ENCODE measurements at regions not wholly inside any gene's neighbourhood (a gene's known extent, or its start where the extent isn't known, plus 50 kb on each side); places are given as distances from the start of the nearest gene placed in this dataset.

DNA sequence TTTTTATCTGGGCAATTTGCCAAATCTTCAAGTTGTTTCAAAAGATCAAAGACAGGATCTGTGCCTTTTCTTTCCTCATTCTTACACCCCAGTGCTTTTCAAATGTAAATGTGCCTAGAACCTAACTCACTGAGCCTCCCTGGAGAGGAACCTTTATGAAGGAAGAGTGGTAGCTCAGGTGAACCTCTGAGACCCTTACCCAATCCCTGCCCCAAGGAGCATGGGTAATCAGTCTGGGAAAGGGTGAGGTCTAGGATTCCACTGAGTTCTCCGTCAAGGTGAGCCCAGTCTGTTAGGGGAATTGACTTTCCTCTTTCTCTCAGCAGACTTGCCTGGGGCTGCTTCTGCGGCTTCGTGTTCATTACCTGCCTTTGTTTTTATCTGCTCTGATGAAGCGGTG lies 88.1 kb upstream of the MAP4K4 start:
- no peak overlapping the region for H2BK120ac ChIP-seq (ENCODE audit: low read depth, low read length)
- no peak overlapping the region for H3K4me3 ChIP-seq (ENCODE audit: insufficient read depth in 1 of 2, low read depth in 1 of 2, low read length in 2 of 2)
- no peak overlapping the region for H4K91ac ChIP-seq (ENCODE audit: low read length)
- H2AFZ ChIP-seq (ENCODE audit: low read depth, low read length) = no peak overlapping the region
- no peak overlapping the region for H3K4ac ChIP-seq (ENCODE audit: low read depth in 1 of 2, low read length in 2 of 2)
- no peak overlapping the region for H3K9ac ChIP-seq (ENCODE audit: low read length)
- H3K9me3 ChIP-seq (ENCODE audit: control insufficient read depth, low read length) = peaks cover 4% of the 10 kb centered on the region
- H2AK5ac ChIP-seq (ENCODE audit: low read length, severe bottlenecking) = no peak overlapping the region
- H2BK5ac ChIP-seq (ENCODE audit: low read depth, low read length, poor library complexity, severe bottlenecking) = no peak overlapping the region
- no peaks in the 10 kb centered on the region for H3K4me1 ChIP-seq (ENCODE audit: control insufficient read depth, insufficient read depth, low read depth, low read length)
- no peaks in the 10 kb centered on the region for H3K36me3 ChIP-seq (ENCODE audit: control insufficient read depth in 1 of 2, insufficient read depth in 2 of 2, low read depth in 1 of 2, low read length in 2 of 2)
- no peak for DNase-seq
- H3K18ac ChIP-seq (ENCODE audit: low read depth in 1 of 2, low read length in 2 of 2) = no peak overlapping the region
- H3K23ac ChIP-seq (ENCODE audit: low read length in 2 of 2) = no peak overlapping the region
- H3K79me1 ChIP-seq (replicated peaks; ENCODE audit: low read length, poor library complexity, severe bottlenecking) = no peaks in the 10 kb centered on the region
- peaks cover 0 to 4% of the 10 kb centered on the region in 2 experiments for H3K27me3 ChIP-seq (ENCODE audit: control insufficient read depth in 1 of 2, insufficient read depth in 1 of 2, low read length in 2 of 2)
- no peak overlapping the region for H4K8ac ChIP-seq (ENCODE audit: low read length)
- 72% methylated on average over 3 of the region's 4 CpGs for whole genome bisulfite sequencing
- H2BK12ac ChIP-seq (ENCODE audit: low read length in 2 of 2) = no peak overlapping the region
- no peak overlapping the region for H3K27ac ChIP-seq (ENCODE audit: low read length, poor library complexity, severe bottlenecking)
- H3K14ac ChIP-seq (ENCODE audit: low read length in 2 of 2) = no peak overlapping the region
- H2BK15ac ChIP-seq (ENCODE audit: low read depth, poor library complexity, severe bottlenecking) = no peak overlapping the region
- no peak overlapping the region for H3K4me2 ChIP-seq (ENCODE audit: low read length, poor library complexity, severe bottlenecking)

DNA sequence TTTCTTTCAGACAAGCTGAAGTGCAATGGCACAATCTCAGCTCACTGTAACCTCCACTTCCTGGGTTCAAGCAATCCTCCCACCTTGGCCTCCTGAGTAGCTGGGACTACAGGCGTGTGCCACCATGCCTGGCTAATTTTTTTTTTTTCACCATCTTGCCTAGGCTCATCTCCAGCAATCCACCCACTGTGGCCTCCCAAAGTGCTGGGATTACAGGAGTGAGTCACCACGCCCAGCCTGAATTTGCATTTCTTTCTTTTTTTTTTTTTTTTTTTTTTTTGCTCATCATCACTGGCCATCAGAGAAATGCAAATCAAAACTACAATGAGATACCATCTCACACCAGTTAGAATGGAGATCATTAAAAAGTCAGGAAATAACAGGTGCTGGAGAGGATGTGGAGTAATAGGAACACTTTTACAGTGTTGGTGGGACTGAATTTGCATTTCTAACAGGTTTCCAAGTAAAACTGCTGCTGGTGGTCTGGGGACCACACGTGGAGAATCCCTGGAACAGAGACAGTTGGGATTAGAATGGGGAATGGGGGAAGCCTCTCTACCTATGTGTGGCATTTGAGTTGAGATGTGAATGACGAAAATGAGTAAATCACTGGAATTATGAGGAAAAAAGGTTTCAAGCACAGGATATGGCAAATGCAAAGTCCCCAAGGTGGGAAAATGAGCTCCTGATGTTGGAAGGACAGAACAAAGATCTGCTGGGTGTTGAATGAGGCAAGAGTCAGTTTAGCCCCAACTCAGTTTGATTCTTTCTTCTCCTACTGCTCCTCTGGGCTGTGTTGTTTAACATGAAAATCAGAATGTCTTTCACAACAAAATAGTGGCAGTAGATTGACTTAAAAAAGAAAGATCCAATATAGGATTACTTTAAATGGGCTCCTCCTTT lies 88.8 kb upstream of the MAP4K4 start:
- no peak overlapping the region for H2BK120ac ChIP-seq (ENCODE audit: low read depth, low read length)
- no peak overlapping the region for H2BK5ac ChIP-seq (ENCODE audit: low read depth, low read length, poor library complexity, severe bottlenecking)
- H3K4ac ChIP-seq (ENCODE audit: low read depth in 1 of 2, low read length in 2 of 2) = no peak overlapping the region
- no peak overlapping the region for H2AFZ ChIP-seq (ENCODE audit: low read depth, low read length)
- H3K14ac ChIP-seq (ENCODE audit: low read length in 2 of 2) = no peak overlapping the region
- peaks cover 4% of the 10 kb centered on the region for H3K9me3 ChIP-seq (ENCODE audit: control insufficient read depth, low read length)
- H2AK5ac ChIP-seq (ENCODE audit: low read length, severe bottlenecking) = no peak overlapping the region
- H3K79me1 ChIP-seq (replicated peaks; ENCODE audit: low read length, poor library complexity, severe bottlenecking) = no peaks in the 10 kb centered on the region
- no peak overlapping the region for H3K23ac ChIP-seq (ENCODE audit: low read length in 2 of 2)
- no peak overlapping the region for H2BK12ac ChIP-seq (ENCODE audit: low read length in 2 of 2)
- H3K4me1 ChIP-seq (ENCODE audit: control insufficient read depth, insufficient read depth, low read depth, low read length) = no peaks in the 10 kb centered on the region
- WGBS = 68% methylated on average over 4 of the region's 4 CpGs
- H3K18ac ChIP-seq (ENCODE audit: low read depth in 1 of 2, low read length in 2 of 2) = no peak overlapping the region
- no peak overlapping the region for H3K4me3 ChIP-seq (ENCODE audit: insufficient read depth in 1 of 2, low read depth in 1 of 2, low read length in 2 of 2)
- H3K27me3 ChIP-seq (ENCODE audit: control insufficient read depth in 1 of 2, insufficient read depth in 1 of 2, low read length in 2 of 2) = peaks cover 0 to 7% of the 10 kb centered on the region in 2 experiments
- H3K27ac ChIP-seq (ENCODE audit: low read length, poor library complexity, severe bottlenecking) = no peak overlapping the region
- no peak for DNase-seq
- H3K36me3 ChIP-seq (ENCODE audit: control insufficient read depth in 1 of 2, insufficient read depth in 2 of 2, low read depth in 1 of 2, low read length in 2 of 2) = no peaks in the 10 kb centered on the region
- H4K8ac ChIP-seq (ENCODE audit: low read length) = no peak overlapping the region
- H3K9ac ChIP-seq (ENCODE audit: low read length) = no peak overlapping the region
- no peak overlapping the region for H2BK15ac ChIP-seq (ENCODE audit: low read depth, poor library complexity, severe bottlenecking)
- H4K91ac ChIP-seq (ENCODE audit: low read length) = no peak overlapping the region
- H3K4me2 ChIP-seq (ENCODE audit: low read length, poor library complexity, severe bottlenecking) = no peak overlapping the region

DNA sequence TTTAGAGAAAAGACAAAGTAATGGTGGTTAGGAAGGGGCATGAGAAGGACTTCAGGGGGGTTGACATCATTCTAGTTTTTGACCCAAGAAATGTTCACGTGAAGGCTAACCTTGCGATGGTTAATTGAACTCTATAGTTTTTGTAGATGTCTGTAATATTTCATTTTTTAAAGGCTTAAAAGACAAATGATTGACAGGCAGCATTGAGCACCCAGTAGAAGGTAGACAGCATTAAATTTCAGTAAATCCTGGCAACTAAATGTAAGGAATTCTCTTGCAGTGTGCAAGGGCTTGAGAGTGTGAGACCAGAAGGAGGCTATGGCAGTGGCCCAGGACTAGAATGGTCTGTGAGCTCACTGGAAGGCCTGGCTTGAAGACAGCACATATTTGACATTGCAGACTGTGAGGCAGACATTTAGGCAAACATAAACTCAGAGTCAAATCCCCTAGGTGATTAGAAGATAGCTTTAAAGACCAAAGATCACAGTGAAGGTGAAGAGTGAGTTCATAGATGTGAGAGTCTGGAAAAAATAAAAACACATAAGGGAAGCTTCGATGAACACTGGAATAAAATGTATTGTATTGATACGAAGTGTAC lies 100.1 kb upstream of the MAP4K4 start:
- Histone ChIP-seq H3K79me1 (replicated peaks; ENCODE audit: low read length, poor library complexity, severe bottlenecking) (no peaks in the 10 kb centered on the region), H2AFZ (ENCODE audit: low read depth, low read length) (no peak overlapping the region), H4K91ac (ENCODE audit: low read length) (no peak overlapping the region), H3K9me3 (ENCODE audit: control insufficient read depth, low read length) (no peaks in the 10 kb centered on the region), H3K23ac (ENCODE audit: low read length in 2 of 2) (no peak overlapping the region), H3K9ac (ENCODE audit: low read length) (no peak overlapping the region), H2BK5ac (ENCODE audit: low read depth, low read length, poor library complexity, severe bottlenecking) (no peak overlapping the region), H2AK5ac (ENCODE audit: low read length, severe bottlenecking) (no peak overlapping the region), H3K27ac (ENCODE audit: low read length, poor library complexity, severe bottlenecking) (no peak overlapping the region), H3K27me3 (ENCODE audit: control insufficient read depth in 1 of 2, insufficient read depth in 1 of 2, low read length in 2 of 2) (peaks cover 0 to 4% of the 10 kb centered on the region in 2 experiments), H3K18ac (ENCODE audit: low read depth in 1 of 2, low read length in 2 of 2) (no peak overlapping the region), H4K8ac (ENCODE audit: low read length) (no peak overlapping the region), H2BK15ac (ENCODE audit: low read depth, poor library complexity, severe bottlenecking) (no peak overlapping the region), H3K4me3 (ENCODE audit: insufficient read depth in 1 of 2, low read depth in 1 of 2, low read length in 2 of 2) (no peak overlapping the region), H3K4me1 (ENCODE audit: control insufficient read depth, insufficient read depth, low read depth, low read length) (no peaks in the 10 kb centered on the region), H3K4me2 (ENCODE audit: low read length, poor library complexity, severe bottlenecking) (no peak overlapping the region), H3K14ac (ENCODE audit: low read length in 2 of 2) (no peak overlapping the region), H2BK12ac (ENCODE audit: low read length in 2 of 2) (no peak overlapping the region), H3K4ac (ENCODE audit: low read depth in 1 of 2, low read length in 2 of 2) (no peak overlapping the region), H2BK120ac (ENCODE audit: low read depth, low read length) (no peak overlapping the region), H3K36me3 (ENCODE audit: control insufficient read depth in 1 of 2, insufficient read depth in 2 of 2, low read depth in 1 of 2, low read length in 2 of 2) (no peaks in the 10 kb centered on the region)
- 86% methylated on average over 3 of the region's 4 CpGs for WGBS
- no peak for DNase-seq

DNA sequence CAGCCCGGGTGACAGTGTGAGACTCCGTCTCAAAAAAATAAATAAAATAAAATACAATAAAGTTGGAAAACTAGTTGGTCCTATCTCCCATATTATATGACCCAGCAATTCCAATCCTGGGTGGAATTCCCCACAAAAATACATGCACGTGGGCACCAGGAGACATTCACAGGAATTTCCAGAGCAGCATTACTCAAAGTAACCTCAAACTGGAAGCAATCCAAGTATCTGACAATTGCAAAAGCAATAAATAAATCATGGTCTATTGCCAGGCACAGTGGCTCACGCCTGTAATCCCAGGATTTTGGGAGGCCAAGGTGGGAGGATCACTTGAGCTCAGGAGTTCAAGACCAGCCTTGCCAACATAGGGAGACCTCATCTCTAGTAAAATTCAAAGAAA lies 101.2 kb upstream of the MAP4K4 start:
- H2AK5ac ChIP-seq (ENCODE audit: low read length, severe bottlenecking) = no peak overlapping the region
- no peak overlapping the region for H3K18ac ChIP-seq (ENCODE audit: low read depth in 1 of 2, low read length in 2 of 2)
- H3K36me3 ChIP-seq (ENCODE audit: control insufficient read depth in 1 of 2, insufficient read depth in 2 of 2, low read depth in 1 of 2, low read length in 2 of 2) = no peaks in the 10 kb centered on the region
- WGBS = 51% methylated on average over 2 of the region's 4 CpGs
- no peaks in the 10 kb centered on the region for H3K9me3 ChIP-seq (ENCODE audit: control insufficient read depth, low read length)
- no peak overlapping the region for H4K8ac ChIP-seq (ENCODE audit: low read length)
- no peak overlapping the region for H2BK5ac ChIP-seq (ENCODE audit: low read depth, low read length, poor library complexity, severe bottlenecking)
- H3K9ac ChIP-seq (ENCODE audit: low read length) = no peak overlapping the region
- H3K27ac ChIP-seq (ENCODE audit: low read length, poor library complexity, severe bottlenecking) = no peak overlapping the region
- H3K4me1 ChIP-seq (ENCODE audit: control insufficient read depth, insufficient read depth, low read depth, low read length) = no peaks in the 10 kb centered on the region
- H3K14ac ChIP-seq (ENCODE audit: low read length in 2 of 2) = no peak overlapping the region
- H2AFZ ChIP-seq (ENCODE audit: low read depth, low read length) = no peak overlapping the region
- no peak overlapping the region for H4K91ac ChIP-seq (ENCODE audit: low read length)
- H3K23ac ChIP-seq (ENCODE audit: low read length in 2 of 2) = no peak overlapping the region
- DNase-seq = no peak
- peaks cover 0 to 4% of the 10 kb centered on the region in 2 experiments for H3K27me3 ChIP-seq (ENCODE audit: control insufficient read depth in 1 of 2, insufficient read depth in 1 of 2, low read length in 2 of 2)
- H3K4me3 ChIP-seq (ENCODE audit: insufficient read depth in 1 of 2, low read depth in 1 of 2, low read length in 2 of 2) = no peak overlapping the region
- H2BK12ac ChIP-seq (ENCODE audit: low read length in 2 of 2) = no peak overlapping the region
- H3K4ac ChIP-seq (ENCODE audit: low read depth in 1 of 2, low read length in 2 of 2) = no peak overlapping the region
- no peak overlapping the region for H3K4me2 ChIP-seq (ENCODE audit: low read length, poor library complexity, severe bottlenecking)
- no peak overlapping the region for H2BK120ac ChIP-seq (ENCODE audit: low read depth, low read length)
- H3K79me1 ChIP-seq (replicated peaks; ENCODE audit: low read length, poor library complexity, severe bottlenecking) = no peaks in the 10 kb centered on the region
- no peak overlapping the region for H2BK15ac ChIP-seq (ENCODE audit: low read depth, poor library complexity, severe bottlenecking)
